ENCODE measurements at regions not wholly inside any gene's neighbourhood (a gene's known extent, or its start where the extent isn't known, plus 50 kb on each side); places are given as distances from the start of the nearest gene placed in this dataset.

- TF ChIP-seq CTCF (conservative IDR thresholded peaks at IDR 0.05; ENCODE audit: low read length) (no peak), EZH2phosphoT487 (IDR thresholded peaks at IDR 0.05; ENCODE audit: borderline replicate concordance, low read depth, low read length) (no peak)
These were observed 368.7 kb upstream of the CRIM1 start for GRCh38 chr2:35986871-35987270.

Data from OCI-LY7 (cell line).